Ascending aorta (tissue), 2 donors: ENCODE measurements at regions not wholly inside any gene's neighbourhood (a gene's known extent, or its start where the extent isn't known, plus 50 kb on each side); places are given as distances from the start of the nearest gene placed in this dataset.

Experiments used
- DNase-seq, 2 donors: peaks; one replicate each; pipeline ENCODE4 v3.0.0-alpha.2; 2019; ENCODE audit warnings: low spot score in 2 of 2
- H3K27ac ChIP-seq, 2 donors: fragments of 200-600 bp; sonication (generic); one replicate each; pipeline ENCODE4 v1.5.1; 2016 to 2017; ENCODE audit warnings: mild to moderate bottlenecking in 1 of 2
- H3K27me3 ChIP-seq: fragments of 200-600 bp; sonication (generic); one replicate; pipeline ENCODE4 v1.5.1; 2017
- H3K36me3 ChIP-seq, 2 donors: fragments of 200-600 bp; sonication (generic); one replicate each; pipeline ENCODE4 v1.5.1; 2016
- H3K4me1 ChIP-seq, 2 donors: fragments of 200-600 bp; sonication (generic); one replicate each; pipeline ENCODE4 v1.5.1; 2016 to 2017; ENCODE audit warnings: mild to moderate bottlenecking in 1 of 2
- H3K4me3 ChIP-seq, 2 donors: fragments of 200-600 bp; sonication (generic); one replicate each; pipeline ENCODE4 v1.5.1; 2016 to 2017; ENCODE audit warnings: mild to moderate bottlenecking in 1 of 2
- H3K9me3 ChIP-seq, 2 donors: fragments of 200-600 bp; sonication (generic); one replicate each; pipeline ENCODE4 v1.5.1; 2016
- intact Hi-C: fragments of 100-400 bp; cut with DNase I; formaldehyde crosslinking; loops from one replicate; pipeline ENCODE4 v1.15.1; 2023
- TF ChIP-seq, protein P1 (sequence below), 3 experiments: fragments of 200-600 bp in 2 of 3; fragments of 450-650 bp in 1 of 3; sonication (generic) in 2 of 3; IDR thresholded peaks; one replicate each; pipeline ENCODE4 v1.5.1; 2016 to 2019; ENCODE audit warnings: antibody characterized with exemption in 3 of 3, mild to moderate bottlenecking in 1 of 3, moderate library complexity in 1 of 3

DNA sequence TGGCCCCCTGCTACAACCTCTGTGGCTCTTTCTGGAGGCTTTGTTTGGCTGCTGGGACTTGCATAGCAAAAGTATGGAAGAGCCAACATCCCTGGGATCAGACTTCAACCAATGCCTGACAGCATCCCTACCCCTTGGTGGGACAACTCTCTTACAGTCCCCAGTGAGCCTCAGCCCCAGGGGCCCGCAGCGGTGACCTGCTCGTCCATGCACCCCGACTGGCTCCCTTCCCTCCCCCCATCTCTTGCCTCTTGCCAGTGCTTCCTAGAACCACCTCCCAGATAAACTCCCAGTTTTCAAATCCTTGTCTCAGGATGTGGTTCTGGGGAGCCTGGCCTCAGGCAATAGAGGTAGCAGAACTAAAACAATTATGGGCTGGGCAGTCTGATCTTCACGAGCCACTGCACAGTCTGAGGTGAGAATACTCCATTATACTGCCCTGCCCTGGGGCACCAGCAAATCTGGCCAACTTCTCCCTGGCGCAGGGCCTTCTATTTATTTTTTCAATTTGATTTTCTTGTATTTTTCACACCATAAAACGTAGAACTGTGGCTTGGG lies 86.6 kb upstream of the BRD7 start:
- intact Hi-C loops, result no loop called here
- no peak overlapping the region for H3K4me3 ChIP-seq
- no peaks in the 10 kb centered on the region for H3K27me3 ChIP-seq
- TF ChIP-seq, protein P1, sequence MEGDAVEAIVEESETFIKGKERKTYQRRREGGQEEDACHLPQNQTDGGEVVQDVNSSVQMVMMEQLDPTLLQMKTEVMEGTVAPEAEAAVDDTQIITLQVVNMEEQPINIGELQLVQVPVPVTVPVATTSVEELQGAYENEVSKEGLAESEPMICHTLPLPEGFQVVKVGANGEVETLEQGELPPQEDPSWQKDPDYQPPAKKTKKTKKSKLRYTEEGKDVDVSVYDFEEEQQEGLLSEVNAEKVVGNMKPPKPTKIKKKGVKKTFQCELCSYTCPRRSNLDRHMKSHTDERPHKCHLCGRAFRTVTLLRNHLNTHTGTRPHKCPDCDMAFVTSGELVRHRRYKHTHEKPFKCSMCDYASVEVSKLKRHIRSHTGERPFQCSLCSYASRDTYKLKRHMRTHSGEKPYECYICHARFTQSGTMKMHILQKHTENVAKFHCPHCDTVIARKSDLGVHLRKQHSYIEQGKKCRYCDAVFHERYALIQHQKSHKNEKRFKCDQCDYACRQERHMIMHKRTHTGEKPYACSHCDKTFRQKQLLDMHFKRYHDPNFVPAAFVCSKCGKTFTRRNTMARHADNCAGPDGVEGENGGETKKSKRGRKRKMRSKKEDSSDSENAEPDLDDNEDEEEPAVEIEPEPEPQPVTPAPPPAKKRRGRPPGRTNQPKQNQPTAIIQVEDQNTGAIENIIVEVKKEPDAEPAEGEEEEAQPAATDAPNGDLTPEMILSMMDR (IDR thresholded peaks at IDR 0.05), result no peak
- no peaks in the 10 kb centered on the region for H3K9me3 ChIP-seq
- DNase-seq, result no peak
- no peaks in the 10 kb centered on the region for H3K4me1 ChIP-seq
- H3K36me3 ChIP-seq, result no peaks in the 10 kb centered on the region
- no peak overlapping the region for H3K27ac ChIP-seq

DNA sequence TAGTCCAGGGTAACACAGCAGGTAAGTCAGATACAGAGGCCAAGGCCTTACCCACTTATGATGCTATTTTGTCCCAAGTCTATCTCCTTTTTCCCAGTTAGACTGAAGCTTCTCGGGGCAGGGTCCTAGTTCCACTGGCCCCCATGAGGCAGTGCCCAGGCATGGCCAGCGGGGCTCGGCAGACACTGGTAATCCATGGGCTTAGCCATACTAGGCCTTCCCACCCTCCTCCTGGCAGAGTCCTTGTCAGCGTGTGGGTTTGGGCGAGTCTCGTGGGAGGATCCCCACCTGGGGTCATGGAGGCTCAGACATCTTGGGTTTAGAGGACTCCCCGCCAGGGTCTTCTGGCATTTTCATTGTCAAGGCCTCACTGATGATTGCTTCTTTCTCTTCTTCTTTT lies 84.7 kb upstream of the BRD7 start:
- TF ChIP-seq, protein P1 (IDR thresholded peaks at IDR 0.05), result no peak
- Histone ChIP-seq H3K9me3 (no peaks in the 10 kb centered on the region), H3K4me1 (no peaks in the 10 kb centered on the region), H3K27ac (no peak overlapping the region), H3K36me3 (no peaks in the 10 kb centered on the region), H3K4me3 (no peak overlapping the region), H3K27me3 (no peaks in the 10 kb centered on the region)
- no peak for DNase-seq
- intact Hi-C loops, result no loop called here

DNA sequence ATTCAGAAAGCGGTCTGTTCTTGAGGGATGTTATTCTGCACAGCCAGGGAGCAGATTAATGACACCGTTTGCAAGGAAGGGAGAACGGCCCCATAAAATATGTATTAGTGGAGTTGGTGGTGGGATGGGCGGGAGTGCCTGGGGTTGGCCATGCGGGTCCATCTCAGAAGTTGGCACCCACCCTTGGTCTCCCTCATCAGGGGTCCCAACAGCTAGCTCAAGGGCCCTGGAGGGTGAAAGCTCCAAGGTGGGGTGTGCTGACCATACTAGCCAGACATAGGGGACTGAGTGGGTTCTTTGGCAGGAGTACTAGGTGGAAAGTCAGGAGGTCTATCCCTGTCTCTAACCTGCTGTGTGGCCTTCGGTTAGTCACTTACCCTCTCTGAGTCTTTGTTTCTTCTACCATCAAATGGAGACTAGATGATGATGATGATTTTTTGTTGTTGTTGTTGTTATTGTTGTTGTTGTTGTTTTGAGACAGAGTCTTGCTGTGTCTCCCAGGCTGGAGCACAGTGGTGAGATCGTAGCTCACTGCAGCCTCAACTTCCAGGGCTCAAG lies 83.2 kb upstream of the BRD7 start:
- TF ChIP-seq, protein P1 (IDR thresholded peaks at IDR 0.05), result no peak
- Histone ChIP-seq H3K4me1 (no peaks in the 10 kb centered on the region), H3K27me3 (no peaks in the 10 kb centered on the region), H3K36me3 (no peaks in the 10 kb centered on the region), H3K9me3 (no peaks in the 10 kb centered on the region), H3K4me3 (no peak overlapping the region), H3K27ac (no peak overlapping the region)
- peak in 1 of 2 donors; percentile 50 for DNase-seq
- intact Hi-C loops, result no loop called here

DNA sequence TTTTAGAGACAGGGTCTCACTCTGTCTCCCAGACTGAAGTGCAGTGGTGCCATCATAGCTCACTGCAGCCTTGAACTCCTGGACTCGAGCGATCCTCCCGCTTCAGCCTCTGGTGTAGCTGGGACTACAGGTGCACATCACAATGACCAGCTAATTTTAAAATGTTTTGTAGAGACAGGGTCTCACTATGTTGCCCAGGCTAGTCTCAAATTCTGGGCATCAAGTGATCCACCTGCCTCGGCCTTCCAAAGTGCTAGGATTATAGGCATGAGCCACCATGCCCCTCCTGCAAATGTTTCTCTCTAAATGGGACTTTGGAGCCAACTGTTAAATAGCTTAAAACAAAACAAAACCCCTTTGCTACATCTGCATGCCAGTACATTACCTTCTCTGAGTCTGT lies 82.2 kb upstream of the BRD7 start:
- Histone ChIP-seq H3K4me3 (no peak overlapping the region), H3K9me3 (no peaks in the 10 kb centered on the region), H3K36me3 (no peaks in the 10 kb centered on the region), H3K27ac (no peak overlapping the region), H3K4me1 (no peaks in the 10 kb centered on the region), H3K27me3 (no peaks in the 10 kb centered on the region)
- intact Hi-C loops, result no loop called here
- DNase-seq, result peak in 1 of 2 donors; percentile 3
- TF ChIP-seq, protein P1 (IDR thresholded peaks at IDR 0.05), result no peak

DNA sequence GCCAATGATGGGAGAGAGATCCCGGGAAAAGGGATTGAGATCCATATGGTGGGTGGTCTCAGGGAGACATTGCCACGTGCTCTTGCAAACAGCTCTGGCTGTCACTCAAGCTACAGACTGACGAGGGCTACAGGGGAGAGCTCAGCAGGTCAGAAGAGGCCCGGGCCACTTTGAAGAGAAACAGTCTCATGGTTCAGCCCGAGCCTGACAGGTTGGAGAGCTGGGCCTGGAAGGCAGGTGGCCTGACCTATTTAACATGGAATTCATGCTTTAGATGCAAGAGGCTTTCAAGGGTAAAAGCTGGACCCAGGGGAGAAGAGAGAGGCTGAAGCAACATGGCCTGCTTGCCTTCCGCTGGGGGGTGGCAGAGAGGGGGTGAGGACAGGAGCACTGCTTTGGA lies 81.0 kb upstream of the BRD7 start:
- H3K4me1 ChIP-seq, result no peaks in the 10 kb centered on the region
- no peaks in the 10 kb centered on the region for H3K27me3 ChIP-seq
- H3K27ac ChIP-seq, result no peak overlapping the region
- H3K4me3 ChIP-seq, result no peak overlapping the region
- H3K36me3 ChIP-seq, result no peaks in the 10 kb centered on the region
- TF ChIP-seq, protein P1 (IDR thresholded peaks at IDR 0.05), result no peak
- no peaks in the 10 kb centered on the region for H3K9me3 ChIP-seq
- intact Hi-C loops, result no loop called here
- DNase-seq, result peak in 1 of 2 donors; percentile 48

DNA sequence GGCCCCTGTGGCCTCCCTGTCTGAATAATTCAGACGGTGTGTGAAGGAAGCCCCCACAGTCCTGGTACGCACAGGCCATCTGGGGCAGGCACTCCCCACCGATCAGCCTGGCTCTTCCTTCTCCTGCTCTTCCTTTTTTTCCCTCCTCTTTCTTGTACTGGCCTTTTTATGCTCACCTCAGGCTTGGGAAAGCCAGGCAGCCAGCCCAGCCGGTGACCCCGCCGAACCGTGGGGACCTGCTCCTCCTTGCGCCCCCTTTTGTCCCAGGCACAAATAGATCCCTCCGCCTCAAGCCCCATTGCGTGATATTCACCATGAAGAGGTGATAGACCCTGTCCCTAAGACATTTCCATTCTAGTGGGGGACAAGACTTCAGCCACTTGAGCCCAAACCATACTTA lies 80.2 kb upstream of the BRD7 start:
- Histone ChIP-seq H3K9me3 (no peaks in the 10 kb centered on the region), H3K36me3 (no peaks in the 10 kb centered on the region), H3K27ac (no peak overlapping the region), H3K27me3 (no peaks in the 10 kb centered on the region), H3K4me3 (no peak overlapping the region), H3K4me1 (no peaks in the 10 kb centered on the region)
- intact Hi-C loops, result no loop called here
- TF ChIP-seq, protein P1 (IDR thresholded peaks at IDR 0.05), result no peak
- peak in 1 of 2 donors; percentile 52 for DNase-seq
